IMR-90 (cell line): ENCODE measurements at regions not wholly inside any gene's neighbourhood (a gene's known extent, or its start where the extent isn't known, plus 50 kb on each side); places are given as distances from the start of the nearest gene placed in this dataset.

Experiments
- ATAC-seq: fragments of 200-7000 bp; cut with Tn5 transposase; 2 replicates; pipeline ENCODE4 v1.9.1; 2020; ENCODE audit warnings: low read depth, mild to moderate bottlenecking, moderate library complexity
- BruUV-seq: library from RNA; stranded (reverse); fragments of 400-500 nt; replicated peaks from 2 replicates; lab custom pipeline; 2021; lab: Mats Ljungman, UMichigan
- CTCF ChIA-PET: fragments of 300-600 bp; formaldehyde crosslinking; extraction: SDS; loops from one replicate; lab custom pipeline; 2021; ENCODE audit warnings: antibody characterized with exemption; lab: Yijun Ruan, JAX
- POLR2A ChIA-PET: fragments of 300-600 bp; sonication (Branson Sonifier 250); formaldehyde crosslinking; loops from one replicate; lab custom pipeline; 2022; ENCODE audit warnings: antibody characterized with exemption; ENCODE audit not compliant: unreplicated experiment; lab: Charles Lee
- DNase-seq: peaks from one replicate; pipeline ENCODE4 v3.0.0; 2013
- H2AFZ ChIP-seq: replicated peaks from 2 replicates; pipeline ENCODE3; 2013; ENCODE audit warnings: low read length, mild to moderate bottlenecking; ENCODE audit not compliant: poor library complexity
- H2AK5ac ChIP-seq: 2 replicates; pipeline ENCODE4 v1.6.1; 2013; ENCODE audit warnings: low read depth, low read length, inconsistent platforms
- H2AK9ac ChIP-seq: replicated peaks from 2 replicates; pipeline ENCODE3; 2013; ENCODE audit warnings: mild to moderate bottlenecking, low read depth, low read length, moderate library complexity; ENCODE audit not compliant: poor library complexity
- H2BK120ac ChIP-seq: 2 replicates; pipeline ENCODE4 v1.6.1; 2013; ENCODE audit warnings: low read depth, low read length, inconsistent platforms
- H2BK15ac ChIP-seq: 3 replicates; pipeline ENCODE4 v1.6.1; 2013; ENCODE audit warnings: low read depth, low read length, inconsistent platforms
- H2BK20ac ChIP-seq: 2 replicates; pipeline ENCODE4 v1.6.1; 2013; ENCODE audit warnings: low read depth, mild to moderate bottlenecking, inconsistent platforms, low read length, moderate library complexity
- H2BK5ac ChIP-seq: 2 replicates; pipeline ENCODE4 v1.6.1; 2013; ENCODE audit warnings: mild to moderate bottlenecking, low read depth, low read length, inconsistent platforms; ENCODE audit not compliant: poor library complexity, severe bottlenecking
- H3K14ac ChIP-seq: replicated peaks from 2 replicates; pipeline ENCODE4 v1.6.1; 2013; ENCODE audit warnings: low read depth, low read length, inconsistent platforms
- H3K18ac ChIP-seq: 2 replicates; pipeline ENCODE4 v1.6.1; 2013; ENCODE audit warnings: low read depth, low read length, control low read depth
- H3K23ac ChIP-seq: 2 replicates; pipeline ENCODE4 v1.6.1; 2013; ENCODE audit warnings: low read depth, low read length, inconsistent platforms
- H3K27ac ChIP-seq: 2 replicates; pipeline ENCODE4 v1.5.1; 2013; ENCODE audit warnings: mild to moderate bottlenecking, control low read depth, low read length; ENCODE audit not compliant: insufficient read depth
- H3K27me3 ChIP-seq: 2 replicates; pipeline ENCODE4 v1.6.1; 2013; ENCODE audit warnings: low read length; ENCODE audit not compliant: control insufficient read depth, insufficient read depth
- H3K36me3 ChIP-seq: 2 replicates; pipeline ENCODE4 v1.6.1; 2013; ENCODE audit warnings: low read length, mixed read lengths; ENCODE audit not compliant: control insufficient read depth, insufficient read depth
- H3K4ac ChIP-seq: 2 replicates; pipeline ENCODE4 v1.6.1; 2013; ENCODE audit warnings: low read depth, low read length, inconsistent platforms
- H3K4me1 ChIP-seq: 2 replicates; pipeline ENCODE4 v1.6.1; 2013; ENCODE audit warnings: low read length, mixed read lengths; ENCODE audit not compliant: control insufficient read depth, insufficient read depth
- H3K4me2 ChIP-seq: 2 replicates; pipeline ENCODE4 v1.6.1; 2013; ENCODE audit warnings: low read depth, mild to moderate bottlenecking, control low read depth, low read length, moderate library complexity
- H3K4me3 ChIP-seq: 2 replicates; pipeline ENCODE4 v1.5.1; 2013; ENCODE audit warnings: low read depth, mild to moderate bottlenecking, control low read depth, low read length, moderate library complexity; ENCODE audit not compliant: insufficient read depth
- H3K56ac ChIP-seq: 2 replicates; pipeline ENCODE4 v1.6.1; 2013; ENCODE audit warnings: low read length, inconsistent platforms; ENCODE audit not compliant: insufficient read depth; ENCODE audit errors: extremely low read depth
- H3K79me1 ChIP-seq, 2 experiments: 2 replicates each; pipeline ENCODE4 v1.6.1; 2013; ENCODE audit warnings: low read length in 2 of 2, inconsistent platforms in 1 of 2, low read depth in 1 of 2
- H3K9ac ChIP-seq: 2 replicates; pipeline ENCODE4 v1.6.1; 2013; ENCODE audit warnings: low read depth, low read length, control low read depth
- H3K9me1 ChIP-seq: 2 replicates; pipeline ENCODE4 v1.6.1; 2013; ENCODE audit warnings: low read length, inconsistent platforms; ENCODE audit not compliant: insufficient read depth
- H3K9me3 ChIP-seq: 2 replicates; pipeline ENCODE4 v1.6.1; 2013; ENCODE audit warnings: low read length; ENCODE audit not compliant: control insufficient read depth, insufficient read depth
- H4K20me1 ChIP-seq: 2 replicates; pipeline ENCODE4 v1.6.1; 2013; ENCODE audit warnings: low read length, inconsistent platforms; ENCODE audit not compliant: insufficient read depth
- H4K5ac ChIP-seq: 2 replicates; pipeline ENCODE4 v1.6.1; 2013; ENCODE audit warnings: mild to moderate bottlenecking, low read depth, low read length, control low read depth
- H4K8ac ChIP-seq, 2 experiments: 2 replicates each; pipeline ENCODE4 v1.6.1; 2013; ENCODE audit warnings: low read depth in 2 of 2, low read length in 2 of 2, control low read depth in 1 of 2, inconsistent platforms in 1 of 2
- H4K91ac ChIP-seq: 2 replicates; pipeline ENCODE4 v1.6.1; 2013; ENCODE audit warnings: low read depth, low read length, inconsistent platforms; ENCODE audit not compliant: insufficient read depth
- CEBPB ChIP-seq: IDR thresholded peaks from 2 replicates; pipeline ENCODE4 v1.6.1; 2012; ENCODE audit warnings: low read depth, low read length, improper control_type of control experiment
- CHD1 ChIP-seq: IDR thresholded peaks from 2 replicates; pipeline ENCODE4 v1.6.1; 2012; ENCODE audit warnings: low read depth, low read length, improper control_type of control experiment
- CTCF ChIP-seq: conservative IDR thresholded peaks from 2 replicates; pipeline ENCODE4 v1.5.1; 2012; ENCODE audit warnings: mild to moderate bottlenecking, low read depth, low read length, improper control_type of control experiment
- FOS ChIP-seq: fragments of 150-350 bp; IDR thresholded peaks from 2 replicates; pipeline ENCODE4 v1.6.1; 2016; ENCODE audit warnings: low read depth, low read length
- MAFK ChIP-seq: IDR thresholded peaks from 2 replicates; pipeline ENCODE4 v1.6.1; 2012; ENCODE audit warnings: low read depth, low read length, improper control_type of control experiment
- NFE2L2 ChIP-seq: fragments of 150-350 bp; IDR thresholded peaks from 2 replicates; pipeline ENCODE4 v1.6.1; 2016; ENCODE audit warnings: low read depth, mild to moderate bottlenecking, low read length
- RCOR1 ChIP-seq: IDR thresholded peaks from 2 replicates; pipeline ENCODE4 v1.6.1; 2012; ENCODE audit warnings: mild to moderate bottlenecking, low read length, improper control_type of control experiment; ENCODE audit not compliant: insufficient replicate concordance
- RFX5 ChIP-seq: IDR thresholded peaks from 2 replicates; pipeline ENCODE4 v1.8.0; 2012; ENCODE audit warnings: low read depth, mild to moderate bottlenecking, low read length, moderate library complexity
- WGBS, 2 experiments: methylation state at CpG; one replicate each; pipeline versions ENCODE4 v1.1.5 to v1.1.7; 2013; ENCODE audit warnings: missing lambda C conversion rate in 2 of 2; ENCODE audit not compliant: insufficient read length in 1 of 2; ENCODE audit errors: extremely low coverage in 2 of 2; 5-methylcytosine and 5-hydroxymethylcytosine counted together
- dilution Hi-C: fragments of 300-500 bp; cut with HindIII; formaldehyde crosslinking; loops from one replicate; pipeline ENCODE4 v1.14.3; 2018; ENCODE audit warnings: low sequenced_read_pairs; ENCODE audit not compliant: unreplicated experiment
- in situ Hi-C: fragments of 300-500 bp; cut with MboI; formaldehyde crosslinking; loops from 3 replicates; pipeline ENCODE4 v1.14.3; 2019; ENCODE audit warnings: low sequenced_read_pairs, inconsistent platforms, mixed read lengths
- intact Hi-C: fragments of 100-400 bp; cut with micrococcal nuclease; formaldehyde crosslinking; loops from 2 replicates; pipeline ENCODE4 v1.10.0; 2022

- Histone ChIP-seq H3K27ac (no peak overlapping the region), H3K79me1 (no peaks in the 10 kb centered on the region), H4K8ac (no peak overlapping the region), H3K4me2 (no peak overlapping the region), H3K4me3 (no peak overlapping the region), H3K23ac (no peak overlapping the region), H3K9me3 (peaks cover 13% of the 10 kb centered on the region), H2AK5ac (no peak overlapping the region), H2BK15ac (no peak overlapping the region), H3K18ac (no peak overlapping the region), H3K4me1 (no peaks in the 10 kb centered on the region), H3K36me3 (no peaks in the 10 kb centered on the region), H3K27me3 (no peaks in the 10 kb centered on the region), H3K56ac (no peak overlapping the region), H4K5ac (no peak overlapping the region), H3K14ac (no peak overlapping the region), H2AFZ (no peak overlapping the region), H3K9me1 (no peaks in the 10 kb centered on the region), H3K4ac (no peak overlapping the region), H2BK20ac (no peak overlapping the region), H4K91ac (no peak overlapping the region), H2BK120ac (no peak overlapping the region), H3K9ac (no peak overlapping the region), H4K20me1 (no peaks in the 10 kb centered on the region), H2BK5ac (no peak overlapping the region), H2AK9ac (no peak overlapping the region)
- BruUV-seq = no TSS peak
- ChIA-PET POLR2A (no interaction called here), CTCF (no interaction called here)
- WGBS, 2 experiments = no CpG with 5 or more reads among the region's 10 CpGs
- ATAC-seq = no peak
- no peak for DNase-seq
- TF ChIP-seq CEBPB (no peak), CTCF (no peak), RCOR1 (no peak), CHD1 (no peak), RFX5 (no peak), MAFK (no peak), NFE2L2 (no peak), FOS (no peak)
- intact Hi-C loops = no loop called here
- dilution Hi-C loops = no loop called here
- in situ Hi-C loops = no loop called here
These were observed 84.7 kb downstream of the FOXA2 start for GRCh38 chr20:22499515-22500166.
